H1 (cell line): ENCODE measurements at regions not wholly inside any gene's neighbourhood (a gene's known extent, or its start where the extent isn't known, plus 50 kb on each side); places are given as distances from the start of the nearest gene placed in this dataset.

Experiments used
- CTCF ChIA-PET: fragments of 300-600 bp; sonication (Branson Sonifier 250); formaldehyde crosslinking; loops from one replicate; lab custom pipeline; 2021; ENCODE audit not compliant: partially characterized antibody; lab: Charles Lee
- POLR2A ChIA-PET: fragments of 300-600 bp; sonication (Branson Sonifier 250); formaldehyde crosslinking; loops from one replicate; lab custom pipeline; 2021; ENCODE audit warnings: inconsistent platforms; ENCODE audit not compliant: partially characterized antibody; lab: Charles Lee
- DNase-seq, 2 experiments: peaks; one replicate each; pipeline versions ENCODE4 v3.0.0 to v3.0.0-alpha.2; 2010 to 2022; ENCODE audit warnings: low spot score in 2 of 2, low read depth in 1 of 2, mixed read lengths in 1 of 2
- FAIRE-seq: peaks from 2 replicates; lab custom pipeline; 2011; peaks lifted over from hg19 to GRCh38; lab: Jason Lieb, UNC
- H2AFZ ChIP-seq: 2 replicates; pipeline ENCODE4 v1.8.1; 2012; ENCODE audit warnings: low read length, inconsistent platforms
- H2AK5ac ChIP-seq: 2 replicates; pipeline ENCODE4 v1.6.1; 2013; ENCODE audit warnings: low read depth, low read length
- H2BK120ac ChIP-seq: replicated peaks from 2 replicates; pipeline ENCODE3; 2013; ENCODE audit warnings: low read depth, low read length, inconsistent platforms
- H2BK12ac ChIP-seq: 2 replicates; pipeline ENCODE4 v1.6.1; 2013; ENCODE audit warnings: low read depth, low read length
- H2BK15ac ChIP-seq: 2 replicates; pipeline ENCODE4 v1.6.1; 2013; ENCODE audit warnings: low read length
- H2BK20ac ChIP-seq: 2 replicates; pipeline ENCODE4 v1.6.1; 2013; ENCODE audit warnings: low read length
- H2BK5ac ChIP-seq: 2 replicates; pipeline ENCODE4 v1.6.1; 2013; ENCODE audit warnings: low read depth, low read length
- H3K14ac ChIP-seq: 2 replicates; pipeline ENCODE4 v1.6.1; 2013; ENCODE audit warnings: inconsistent platforms; ENCODE audit not compliant: insufficient read length
- H3K18ac ChIP-seq: 2 replicates; pipeline ENCODE4 v1.6.1; 2013; ENCODE audit warnings: low read length; ENCODE audit errors: extremely low read depth
- H3K23ac ChIP-seq: 2 replicates; pipeline ENCODE4 v1.6.1; 2013; ENCODE audit warnings: inconsistent platforms; ENCODE audit not compliant: insufficient read length
- H3K23me2 ChIP-seq: 2 replicates; pipeline ENCODE4 v1.6.1; 2013; ENCODE audit warnings: low read depth, low read length
- H3K27ac ChIP-seq: 2 replicates; pipeline ENCODE4 v1.6.1; 2011; ENCODE audit warnings: low read depth, low read length, inconsistent platforms
- H3K27me3 ChIP-seq, 4 experiments: replicated peaks in 1 of 4; 1 replicate in 1 of 4; 2 replicates in 3 of 4; pipeline versions ENCODE4 v1.6.1 to v1.8.1; 2011 to 2013; ENCODE audit warnings: low read length in 3 of 4, mild to moderate bottlenecking in 3 of 4, inconsistent platforms in 2 of 4, mixed read lengths in 2 of 4, moderate library complexity in 1 of 4; ENCODE audit not compliant: control insufficient read depth in 3 of 4, insufficient read depth in 3 of 4; ENCODE audit errors: extremely low read depth in 1 of 4
- H3K36me3 ChIP-seq, 4 experiments: 2 replicates each; pipeline versions ENCODE4 v1.6.1 to v1.8.1; 2011 to 2013; ENCODE audit warnings: mild to moderate bottlenecking in 4 of 4, low read length in 3 of 4, moderate library complexity in 2 of 4, control low read depth in 1 of 4, inconsistent platforms in 1 of 4; ENCODE audit not compliant: insufficient read depth in 4 of 4, control insufficient read depth in 2 of 4
- H3K4ac ChIP-seq: replicated peaks from 2 replicates; pipeline ENCODE3; 2013; ENCODE audit warnings: low read length, low read depth, mixed read lengths, inconsistent platforms; ENCODE audit not compliant: insufficient read length
- H3K4me1 ChIP-seq, 4 experiments: replicated peaks in 1 of 4; 1 replicate in 1 of 4; 2 replicates in 3 of 4; pipeline versions ENCODE4 v1.6.1 to v1.8.1; 2011 to 2013; ENCODE audit warnings: low read length in 3 of 4, inconsistent platforms in 2 of 4, mixed read lengths in 1 of 4; ENCODE audit not compliant: insufficient read depth in 4 of 4, control insufficient read depth in 3 of 4
- H3K4me2 ChIP-seq, 2 experiments: 2 replicates each; pipeline versions ENCODE4 v1.6.1 to v1.8.1; 2011 to 2013; ENCODE audit warnings: low read depth in 2 of 2, low read length in 2 of 2, control low read depth in 1 of 2, inconsistent platforms in 1 of 2, mild to moderate bottlenecking in 1 of 2; ENCODE audit not compliant: insufficient read depth in 1 of 2
- H3K4me3 ChIP-seq, 4 experiments: fragments of 200-600, 300-600 bp in 1 of 4; sonication (generic), shearing (Covaris generic), sonication (Bioruptor Twin) in 1 of 4; 2 replicates each; pipeline versions ENCODE4 v1.5.1 to v1.8.1; 2011 to 2016; ENCODE audit warnings: low read length in 4 of 4, low read depth in 3 of 4, control low read depth in 2 of 4, inconsistent platforms in 2 of 4, mild to moderate bottlenecking in 2 of 4, mixed read lengths in 1 of 4, moderate library complexity in 1 of 4; ENCODE audit not compliant: insufficient read depth in 2 of 4; ENCODE audit errors: extremely low read depth in 1 of 4
- H3K56ac ChIP-seq: replicated peaks from 2 replicates; pipeline ENCODE3; 2013; ENCODE audit warnings: low read depth, mild to moderate bottlenecking, mixed read lengths, low read length, inconsistent platforms; ENCODE audit not compliant: insufficient read length
- H3K79me1 ChIP-seq: 2 replicates; pipeline ENCODE4 v1.6.1; 2013; ENCODE audit warnings: low read depth, low read length, control low read depth
- H3K79me2 ChIP-seq, 2 experiments: 2 replicates each; pipeline versions ENCODE4 v1.6.1 to v1.8.1; 2012 to 2013; ENCODE audit warnings: low read length in 2 of 2, mild to moderate bottlenecking in 2 of 2, inconsistent platforms in 1 of 2; ENCODE audit not compliant: insufficient read depth in 2 of 2, control insufficient read depth in 1 of 2
- H3K9ac ChIP-seq, 4 experiments: replicated peaks in 1 of 4; 1 replicate in 1 of 4; 2 replicates in 3 of 4; pipeline versions ENCODE4 v1.6.1 to v1.8.1; 2011 to 2013; ENCODE audit warnings: low read depth in 3 of 4, low read length in 3 of 4, control low read depth in 2 of 4, mild to moderate bottlenecking in 2 of 4, moderate library complexity in 2 of 4, inconsistent platforms in 1 of 4; ENCODE audit errors: extremely low read depth in 1 of 4
- H3K9me3 ChIP-seq, 2 experiments: 2 replicates each; pipeline versions ENCODE4 v1.6.1 to v1.8.1; 2012 to 2013; ENCODE audit warnings: mild to moderate bottlenecking in 2 of 2, moderate library complexity in 2 of 2, control low read depth in 1 of 2, inconsistent platforms in 1 of 2, low read depth in 1 of 2, low read length in 1 of 2, mixed read lengths in 1 of 2; ENCODE audit not compliant: insufficient read depth in 2 of 2
- H4K20me1 ChIP-seq, 2 experiments: replicated peaks in 1 of 2; 2 replicates each; pipeline versions ENCODE3 to v1.8.1; 2011 to 2013; ENCODE audit warnings: inconsistent platforms in 2 of 2, low read length in 2 of 2, mild to moderate bottlenecking in 1 of 2; ENCODE audit not compliant: insufficient read depth in 2 of 2, control insufficient read depth in 1 of 2
- H4K5ac ChIP-seq: 2 replicates; pipeline ENCODE4 v1.6.1; 2013; ENCODE audit warnings: low read length, low read depth, mixed read lengths, inconsistent platforms; ENCODE audit not compliant: insufficient read length
- H4K8ac ChIP-seq: 2 replicates; pipeline ENCODE4 v1.8.0; 2013; ENCODE audit warnings: mild to moderate bottlenecking, moderate library complexity, low read length, inconsistent platforms; ENCODE audit not compliant: insufficient read depth; ENCODE audit errors: extremely low read depth
- H4K91ac ChIP-seq: replicated peaks from 2 replicates; pipeline ENCODE3; 2013; ENCODE audit warnings: low read length, mixed read lengths, inconsistent platforms; ENCODE audit not compliant: insufficient read length
- CHD2 ChIP-seq: IDR thresholded peaks from 2 replicates; pipeline ENCODE4 v1.6.1; 2012; ENCODE audit warnings: low read length, improper control_type of control experiment
- KDM1A ChIP-seq: fragments of 200-600, 300-600 bp; sonication (generic); IDR thresholded peaks from 2 replicates; pipeline ENCODE4 v1.7.1; 2016; ENCODE audit warnings: mild to moderate bottlenecking, low read length, borderline replicate concordance
- RBBP5 ChIP-seq: IDR thresholded peaks from 2 replicates; pipeline ENCODE4 v1.7.1; 2012; ENCODE audit warnings: low read depth, mild to moderate bottlenecking, inconsistent platforms, low read length, moderate library complexity, borderline replicate concordance
- WGBS, 2 experiments: shearing (Covaris generic) in 1 of 2; methylation state at CpG; one replicate each; pipeline versions ENCODE4 v1.1.6 to v1.1.7; 2013 to 2015; ENCODE audit warnings: low lambda C conversion rate in 2 of 2, mixed read lengths in 2 of 2, inconsistent platforms in 1 of 2, low coverage in 1 of 2, missing lambda C conversion rate in 1 of 2; ENCODE audit not compliant: insufficient replicate concordance in 2 of 2, insufficient coverage in 1 of 2, insufficient read length in 1 of 2; ENCODE audit errors: extremely low coverage in 1 of 2, missing lambda C conversion rate in 1 of 2; 5-methylcytosine and 5-hydroxymethylcytosine counted together

GRCh38 chr14:84446250-84446649 lies 1083.7 kb upstream of the FLRT2 start:
- Histone ChIP-seq H3K9me3 (no peaks in the 10 kb centered on the region), H2BK15ac (no peak overlapping the region), H3K23ac (no peak overlapping the region), H2BK120ac (no peak overlapping the region), H2BK20ac (no peak overlapping the region), H3K79me2 (no peaks in the 10 kb centered on the region), H4K20me1 (no peaks in the 10 kb centered on the region), H3K36me3 (no peaks in the 10 kb centered on the region), H3K56ac (no peak overlapping the region), H3K18ac (no peak overlapping the region), H4K91ac (no peak overlapping the region), H3K14ac (no peak overlapping the region), H2BK12ac (no peak overlapping the region), H3K4ac (no peak overlapping the region), H3K4me1 (peaks cover 0 to 4% (median 1%) of the 10 kb centered on the region in 4 experiments; a peak in 2 of 7 replicates), H2AFZ (no peak overlapping the region), H3K27ac (no peak overlapping the region), H4K5ac (no peak overlapping the region), H3K23me2 (no peaks in the 10 kb centered on the region), H2AK5ac (no peak overlapping the region), H3K4me3 (no peak overlapping the region), H3K27me3 (no peaks in the 10 kb centered on the region), H3K9ac (no peak overlapping the region), H2BK5ac (no peak overlapping the region), H3K79me1 (no peaks in the 10 kb centered on the region), H4K8ac (no peak overlapping the region), H3K4me2 (no peak overlapping the region)
- DNase-seq (no peak), FAIRE-seq (no peak)
- ChIA-PET POLR2A (no interaction called here), CTCF (no interaction called here)
- 84% methylated on average over 3 of the region's 3 CpGs; no CpG with 5 or more reads in 1 of the 2 experiments for WGBS, 2 experiments
- TF ChIP-seq RBBP5 (no peak), KDM1A (no peak), CHD2 (no peak)
- TF ChIP-seq, all 59 proteins: peak for 0
